C4-2B (cell line): ENCODE measurements at regions not wholly inside any gene's neighbourhood (a gene's known extent, or its start where the extent isn't known, plus 50 kb on each side); places are given as distances from the start of the nearest gene placed in this dataset.

ENCODE experiments used
- H3K27ac ChIP-seq: fragments of 450-650 bp; 2 replicates; pipeline ENCODE4 v1.5.1; 2017
- ZFX ChIP-seq: fragments of 450-650 bp; IDR thresholded peaks from 2 replicates; pipeline ENCODE4 v1.6.1; 2017
- TF ChIP-seq, protein P1 (sequence below): fragments of 450-650 bp; conservative IDR thresholded peaks from 2 replicates; pipeline ENCODE4 v1.5.1; 2017; ENCODE audit warnings: mild to moderate bottlenecking

DNA sequence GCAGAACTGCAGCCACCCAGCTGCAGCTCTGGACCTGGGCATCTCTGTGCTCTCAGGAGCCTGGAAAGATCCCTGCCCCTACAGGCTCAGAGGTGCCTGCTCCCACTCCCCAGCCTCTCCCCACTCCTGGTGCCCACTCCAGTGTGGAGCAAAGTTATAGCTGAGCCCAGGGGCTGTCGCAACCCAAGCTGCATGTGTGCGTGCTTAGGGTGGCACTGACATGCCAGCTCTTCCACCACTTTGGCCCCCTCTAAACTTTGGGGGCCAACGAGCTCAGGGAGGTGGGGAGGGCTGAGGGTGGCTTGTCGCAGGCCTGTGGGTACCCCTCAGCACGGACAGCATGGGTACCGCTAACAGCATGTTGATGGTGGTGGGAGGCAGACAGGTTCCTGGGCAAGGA is 126.3 kb upstream of the FHL2 start:
- TF ChIP-seq, protein P1, sequence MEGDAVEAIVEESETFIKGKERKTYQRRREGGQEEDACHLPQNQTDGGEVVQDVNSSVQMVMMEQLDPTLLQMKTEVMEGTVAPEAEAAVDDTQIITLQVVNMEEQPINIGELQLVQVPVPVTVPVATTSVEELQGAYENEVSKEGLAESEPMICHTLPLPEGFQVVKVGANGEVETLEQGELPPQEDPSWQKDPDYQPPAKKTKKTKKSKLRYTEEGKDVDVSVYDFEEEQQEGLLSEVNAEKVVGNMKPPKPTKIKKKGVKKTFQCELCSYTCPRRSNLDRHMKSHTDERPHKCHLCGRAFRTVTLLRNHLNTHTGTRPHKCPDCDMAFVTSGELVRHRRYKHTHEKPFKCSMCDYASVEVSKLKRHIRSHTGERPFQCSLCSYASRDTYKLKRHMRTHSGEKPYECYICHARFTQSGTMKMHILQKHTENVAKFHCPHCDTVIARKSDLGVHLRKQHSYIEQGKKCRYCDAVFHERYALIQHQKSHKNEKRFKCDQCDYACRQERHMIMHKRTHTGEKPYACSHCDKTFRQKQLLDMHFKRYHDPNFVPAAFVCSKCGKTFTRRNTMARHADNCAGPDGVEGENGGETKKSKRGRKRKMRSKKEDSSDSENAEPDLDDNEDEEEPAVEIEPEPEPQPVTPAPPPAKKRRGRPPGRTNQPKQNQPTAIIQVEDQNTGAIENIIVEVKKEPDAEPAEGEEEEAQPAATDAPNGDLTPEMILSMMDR: no peak
- no peak for TF ChIP-seq ZFX

DNA sequence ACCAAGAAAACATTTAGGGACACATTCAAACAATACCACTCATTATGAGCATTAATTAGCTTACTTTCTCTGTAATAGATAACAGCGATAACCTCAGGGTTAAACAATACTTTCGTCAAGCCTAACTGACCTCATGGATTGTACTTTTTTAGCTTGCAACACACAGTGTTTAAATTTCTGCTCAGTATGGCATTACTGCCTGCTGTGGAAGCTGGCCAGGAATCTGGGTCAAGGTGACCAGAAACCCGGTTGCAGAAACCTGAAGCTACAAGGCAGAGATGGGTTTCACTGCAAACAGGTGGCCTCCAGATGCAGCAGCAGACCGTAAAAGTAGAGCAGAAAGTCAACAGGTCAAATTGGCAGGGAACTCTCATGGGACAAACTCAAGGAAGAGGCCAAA is 123.8 kb upstream of the FHL2 start:
- H3K27ac ChIP-seq: no peak overlapping the region
- TF ChIP-seq, protein P1: no peak
- no peak for TF ChIP-seq ZFX

More for the DNA sequence above, 126.3 kb upstream of the FHL2 start:
- H3K27ac ChIP-seq: no peak overlapping the region

DNA sequence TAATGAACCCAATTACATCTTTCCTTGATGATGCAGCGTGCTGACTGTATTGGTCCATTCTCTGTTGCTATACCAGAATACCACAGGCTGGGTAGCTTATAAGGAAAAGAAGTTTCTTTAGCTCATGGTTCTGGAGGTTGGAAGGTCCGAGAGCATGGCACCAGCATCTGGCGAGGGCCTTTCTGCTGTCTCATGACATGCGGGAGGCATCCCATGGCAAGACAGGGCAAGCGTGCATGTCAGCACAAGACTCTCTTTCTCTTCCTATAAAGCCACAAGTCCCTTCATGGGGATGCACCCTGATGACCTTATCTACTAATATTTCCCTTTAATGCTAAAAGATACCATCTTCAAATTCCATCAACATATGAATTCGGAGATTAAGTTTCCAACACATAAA is 122.8 kb upstream of the FHL2 start:
- TF ChIP-seq, protein P1: no peak
- TF ChIP-seq ZFX: no peak

DNA sequence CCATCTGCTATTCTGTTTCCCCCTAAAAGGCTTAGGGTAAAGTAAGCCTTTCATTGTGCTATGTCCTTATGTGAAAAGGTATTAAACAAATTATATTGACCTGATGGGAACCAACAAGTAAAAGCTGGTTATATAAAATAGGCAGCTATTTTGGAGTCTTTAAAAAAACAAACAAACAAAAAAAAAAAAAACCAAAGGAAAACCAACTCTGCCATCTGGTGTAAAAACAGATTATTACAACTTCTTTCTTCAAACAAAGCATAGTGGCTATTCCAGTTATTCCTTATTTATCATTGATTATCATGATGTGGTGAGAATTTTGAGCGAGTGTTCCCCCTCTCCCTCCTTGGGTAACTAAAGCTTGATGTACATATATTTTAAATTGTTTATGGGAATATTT is 122.3 kb upstream of the FHL2 start:
- H3K27ac ChIP-seq: no peak overlapping the region
- TF ChIP-seq, protein P1: peak; percentile 62
- TF ChIP-seq ZFX: no peak

More for the DNA sequence above, 122.8 kb upstream of the FHL2 start:
- H3K27ac ChIP-seq: no peak overlapping the region

DNA sequence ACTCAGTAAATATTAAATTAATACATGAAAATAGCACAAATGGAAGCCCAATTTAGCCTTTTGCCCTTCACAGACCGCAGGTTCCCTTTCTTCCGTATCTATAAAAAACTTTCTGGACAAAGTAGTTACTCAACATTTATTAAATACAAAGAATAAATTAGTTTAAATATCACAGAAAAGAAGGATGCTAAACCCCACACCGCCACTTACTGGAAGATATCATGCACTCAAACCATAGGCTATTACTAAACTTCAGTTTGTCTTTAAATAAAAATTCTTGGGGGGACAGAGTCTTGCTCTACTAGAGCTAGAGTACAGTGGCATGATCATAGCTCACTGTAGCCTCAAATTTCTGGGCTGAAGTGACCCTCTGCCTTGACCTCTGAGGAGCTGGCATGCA is 120.7 kb upstream of the FHL2 start:
- TF ChIP-seq, protein P1: no peak
- TF ChIP-seq ZFX: no peak
- H3K27ac ChIP-seq: no peak overlapping the region

DNA sequence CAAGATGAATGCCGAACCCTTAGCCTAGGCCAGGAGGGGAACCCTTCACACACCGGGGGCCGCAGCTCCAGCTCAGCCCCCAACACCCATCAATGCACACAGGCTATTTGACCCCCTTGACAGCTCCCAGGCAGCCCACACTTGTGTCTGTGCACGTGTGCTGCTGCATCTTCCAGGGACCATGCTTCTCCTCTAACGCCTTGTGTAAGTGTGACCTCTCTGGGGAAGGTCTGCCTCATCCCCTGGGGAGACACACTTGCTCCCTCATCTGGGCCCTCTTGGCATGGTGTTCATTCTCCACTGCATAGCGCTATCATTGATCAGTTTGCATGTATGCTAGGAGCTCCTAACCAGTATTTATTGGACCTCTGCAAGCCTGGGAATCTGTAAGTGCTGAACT is 120.0 kb upstream of the FHL2 start:
- TF ChIP-seq, protein P1: no peak
- no peak for TF ChIP-seq ZFX
- no peak overlapping the region for H3K27ac ChIP-seq

DNA sequence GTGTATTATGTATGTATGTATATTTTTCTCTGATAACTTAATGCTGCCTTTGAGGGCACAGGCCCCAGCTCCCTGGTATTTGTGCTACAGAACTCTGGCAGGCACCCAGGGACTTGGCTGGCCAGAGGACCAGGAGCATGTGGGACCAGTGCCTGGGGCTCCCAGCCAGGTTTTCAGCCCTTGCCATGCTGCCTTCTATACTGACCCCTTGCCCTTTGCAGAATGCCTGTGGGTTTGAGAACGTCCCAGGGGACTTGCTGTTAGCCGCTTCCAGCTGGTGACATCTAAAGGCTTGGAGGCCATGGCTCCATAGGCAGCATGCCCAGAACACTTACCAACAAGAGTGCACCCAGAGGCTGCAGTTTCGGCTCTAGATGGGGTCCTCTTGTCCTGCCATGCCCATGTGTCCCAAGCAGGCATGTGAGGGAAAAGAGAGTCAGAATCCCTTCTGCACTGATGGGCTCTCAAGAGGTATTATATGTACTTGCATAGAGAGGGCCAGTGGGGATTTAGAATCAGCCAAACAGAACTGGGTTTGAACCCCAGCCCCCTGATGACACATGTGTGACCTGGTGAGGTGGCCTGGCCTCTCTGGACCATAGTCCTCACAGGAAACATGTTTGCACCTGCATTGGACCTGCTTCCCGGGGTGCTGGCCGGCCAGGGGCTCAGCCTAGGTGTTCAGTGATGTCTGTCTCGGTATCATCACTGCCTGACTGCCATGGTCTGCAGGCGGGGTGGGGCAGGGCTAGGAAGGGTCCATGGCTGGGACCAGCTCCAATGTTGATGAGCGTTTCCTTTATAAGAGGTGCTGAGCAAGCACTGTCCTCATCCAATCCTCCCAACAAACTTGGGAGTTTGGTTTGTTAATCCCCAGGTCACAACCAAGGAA is 119.2 kb upstream of the FHL2 start:
- TF ChIP-seq ZFX: no peak
- TF ChIP-seq, protein P1: no peak
- peak overlapping the region; percentile 6; the same call in 1 of the 2 replicates for H3K27ac ChIP-seq
